Ectodermal cell (in vitro differentiated cells): ENCODE measurements at regions not wholly inside any gene's neighbourhood (a gene's known extent, or its start where the extent isn't known, plus 50 kb on each side); places are given as distances from the start of the nearest gene placed in this dataset.
A peak's percentile ranks its signal among the peaks of the same experiment; 100 is the strongest.

Experiments used
- H3K27ac ChIP-seq: 2 replicates; pipeline ENCODE4 v1.7.0; 2013; ENCODE audit warnings: mild to moderate bottlenecking, low read depth, low read length; ENCODE audit not compliant: insufficient read depth, poor library complexity, severe bottlenecking
- H3K27me3 ChIP-seq: 2 replicates; pipeline ENCODE4 v1.7.0; 2013; ENCODE audit warnings: mild to moderate bottlenecking, low read length; ENCODE audit not compliant: insufficient read depth, control insufficient read depth, poor library complexity, severe bottlenecking
- H3K36me3 ChIP-seq: one replicate; pipeline ENCODE4 v1.7.0; 2013; ENCODE audit warnings: low read length; ENCODE audit not compliant: control insufficient read depth, insufficient read depth
- H3K4me1 ChIP-seq: one replicate; pipeline ENCODE4 v1.7.0; 2013; ENCODE audit warnings: low read length; ENCODE audit not compliant: control insufficient read depth, insufficient read depth
- H3K4me3 ChIP-seq: 2 replicates; pipeline ENCODE4 v1.7.0; 2013; ENCODE audit warnings: low read depth, low read length, control low read depth; ENCODE audit not compliant: insufficient read depth
- H3K9me3 ChIP-seq: 2 replicates; pipeline ENCODE4 v1.7.0; 2013; ENCODE audit warnings: mild to moderate bottlenecking, low read length, moderate library complexity; ENCODE audit not compliant: control insufficient read depth
- WGBS, 2 experiments: methylation state at CpG; one replicate each; pipeline ENCODE4 v1.1.7; 2013; ENCODE audit warnings: missing lambda C conversion rate in 2 of 2; 5-methylcytosine and 5-hydroxymethylcytosine counted together

DNA sequence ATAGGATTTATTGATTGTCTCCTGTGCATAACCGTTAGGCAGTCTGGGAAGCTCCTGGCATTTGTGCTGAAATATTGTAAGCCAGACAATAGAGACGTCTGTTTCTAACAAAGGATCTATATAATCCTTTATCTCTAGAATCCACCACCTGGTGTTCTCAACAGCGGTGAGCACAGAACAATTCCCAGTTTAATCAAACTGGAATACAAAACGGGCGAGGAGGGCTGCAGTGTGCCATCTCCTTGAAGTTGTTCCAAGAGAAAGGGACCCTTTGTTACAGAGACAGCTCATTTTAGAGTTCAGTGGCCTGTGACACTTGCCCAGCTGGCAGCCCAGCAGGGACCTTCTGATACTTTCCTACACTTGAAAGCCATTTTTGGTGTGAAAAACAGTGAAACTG is 162.8 kb upstream of the IVNS1ABP start:
- H3K27ac ChIP-seq, result peak overlapping the region; percentile 18
- H3K4me3 ChIP-seq, result no peak overlapping the region
- no peaks in the 10 kb centered on the region for H3K36me3 ChIP-seq
- peaks cover 16% of the 10 kb centered on the region for H3K4me1 ChIP-seq
- no peaks in the 10 kb centered on the region for H3K9me3 ChIP-seq
- H3K27me3 ChIP-seq, result no peaks in the 10 kb centered on the region
- 2 to 10% methylated on average over 5 of the region's 5 CpGs for WGBS, 2 experiments

GRCh38 chr1:185478877-185479276 is 161.8 kb upstream of the IVNS1ABP start:
- WGBS, 2 experiments, result 88 to 93% methylated on average over 3 of the region's 3 CpGs
- Histone ChIP-seq H3K4me3 (no peak overlapping the region), H3K4me1 (peaks cover 8% of the 10 kb centered on the region), H3K9me3 (no peaks in the 10 kb centered on the region), H3K27me3 (no peaks in the 10 kb centered on the region), H3K27ac (no peak overlapping the region), H3K36me3 (no peaks in the 10 kb centered on the region)

GRCh38 chr1:185477638-185478580 is 160.9 kb upstream of the IVNS1ABP start:
- H3K36me3 ChIP-seq, result no peaks in the 10 kb centered on the region
- peaks cover 3% of the 10 kb centered on the region for H3K4me1 ChIP-seq
- no peaks in the 10 kb centered on the region for H3K27me3 ChIP-seq
- H3K9me3 ChIP-seq, result no peaks in the 10 kb centered on the region
- no peak overlapping the region for H3K27ac ChIP-seq
- 86 to 91% methylated on average over 6 of the region's 6 CpGs for WGBS, 2 experiments
- H3K4me3 ChIP-seq, result no peak overlapping the region

DNA sequence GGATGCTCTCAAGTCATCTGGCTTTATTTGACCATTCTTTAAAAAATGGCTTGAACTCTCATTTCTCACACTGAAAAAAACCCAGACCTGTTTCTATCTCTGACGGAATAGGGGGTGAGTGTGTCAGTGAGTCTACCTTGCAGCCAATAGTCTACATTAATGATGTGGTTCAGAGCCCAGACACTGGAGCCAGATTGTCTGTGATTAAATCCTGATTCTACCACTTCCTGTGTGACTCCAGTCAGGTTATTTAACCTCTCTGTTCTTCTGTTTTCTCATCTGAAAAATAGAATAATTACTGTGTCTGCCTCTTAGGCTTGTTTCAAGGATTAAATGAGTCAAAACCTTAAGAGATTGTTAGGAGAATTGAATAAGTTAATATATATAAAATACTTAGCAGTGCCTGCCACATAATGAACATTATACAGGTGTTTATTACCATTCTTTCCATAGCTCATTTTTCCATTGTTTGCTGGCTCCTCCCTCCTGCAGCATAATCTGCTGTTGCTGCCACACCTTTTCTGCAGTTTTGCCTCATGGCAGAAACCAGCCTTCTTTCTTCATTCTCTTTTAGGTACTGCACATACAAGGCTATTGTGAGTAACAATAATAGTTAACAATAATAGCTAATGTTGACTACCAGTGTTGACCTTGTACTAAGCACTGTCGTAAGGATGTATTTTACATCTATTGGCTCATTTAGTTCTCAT is 157.6 kb upstream of the IVNS1ABP start:
- Histone ChIP-seq H3K36me3 (no peaks in the 10 kb centered on the region), H3K4me1 (peaks cover 3% of the 10 kb centered on the region), H3K27me3 (no peaks in the 10 kb centered on the region), H3K27ac (no peak overlapping the region), H3K4me3 (no peak overlapping the region), H3K9me3 (no peaks in the 10 kb centered on the region)
- 96 to 100% methylated on average over 1 to 2 of the region's 2 CpGs for WGBS, 2 experiments

DNA sequence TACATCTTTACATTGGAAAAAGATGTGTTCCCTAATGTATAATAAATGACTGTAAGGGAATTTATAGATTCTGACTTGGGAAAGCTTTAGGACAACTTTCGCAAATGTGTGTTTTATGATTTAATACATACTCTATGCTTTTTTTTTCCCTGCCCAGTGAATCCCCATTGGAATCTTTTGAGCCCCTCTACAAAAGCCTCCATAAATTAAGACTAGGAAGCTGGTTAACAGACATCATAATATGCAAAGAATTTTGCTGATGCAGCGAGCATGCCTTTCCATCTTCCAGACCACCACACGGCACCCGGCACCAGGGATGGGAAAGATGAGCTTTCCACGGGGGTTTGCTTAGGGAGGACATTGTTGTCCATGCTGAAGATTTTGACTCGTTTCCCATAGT is 156.1 kb upstream of the IVNS1ABP start:
- Histone ChIP-seq H3K27ac (no peak overlapping the region), H3K4me1 (no peaks in the 10 kb centered on the region)
- WGBS, 2 experiments, result 96% methylated on average over 5 of the region's 6 CpGs

DNA sequence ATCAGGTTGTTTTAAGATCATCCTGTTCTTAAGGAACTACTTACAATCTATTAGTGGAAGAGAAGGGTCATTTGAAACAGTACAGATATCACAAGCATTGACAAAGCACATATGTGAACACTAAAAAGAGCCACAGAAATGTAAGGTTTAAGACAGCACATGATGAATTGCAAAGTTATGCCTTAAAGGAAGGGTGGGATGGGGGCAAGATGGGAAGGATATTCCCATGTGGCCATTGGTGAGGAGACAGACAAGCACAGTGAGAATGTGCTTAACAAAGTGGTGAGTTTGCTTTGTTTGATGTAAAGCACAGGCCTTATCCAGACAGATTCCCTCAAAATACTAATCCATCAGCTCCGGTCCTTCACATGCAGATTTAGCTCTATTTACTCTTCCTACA is 151.6 kb upstream of the IVNS1ABP start:
- no peaks in the 10 kb centered on the region for H3K36me3 ChIP-seq
- no peak overlapping the region for H3K27ac ChIP-seq
- no peaks in the 10 kb centered on the region for H3K9me3 ChIP-seq
- H3K27me3 ChIP-seq, result no peaks in the 10 kb centered on the region
- WGBS, 2 experiments, result 84 to 89% methylated on average over 1 of the region's 1 CpG
- H3K4me3 ChIP-seq, result no peak overlapping the region
- H3K4me1 ChIP-seq, result no peaks in the 10 kb centered on the region

More for the DNA sequence above, 156.1 kb upstream of the IVNS1ABP start:
- Histone ChIP-seq H3K27me3 (no peaks in the 10 kb centered on the region), H3K9me3 (no peaks in the 10 kb centered on the region), H3K36me3 (no peaks in the 10 kb centered on the region), H3K4me3 (no peak overlapping the region)

DNA sequence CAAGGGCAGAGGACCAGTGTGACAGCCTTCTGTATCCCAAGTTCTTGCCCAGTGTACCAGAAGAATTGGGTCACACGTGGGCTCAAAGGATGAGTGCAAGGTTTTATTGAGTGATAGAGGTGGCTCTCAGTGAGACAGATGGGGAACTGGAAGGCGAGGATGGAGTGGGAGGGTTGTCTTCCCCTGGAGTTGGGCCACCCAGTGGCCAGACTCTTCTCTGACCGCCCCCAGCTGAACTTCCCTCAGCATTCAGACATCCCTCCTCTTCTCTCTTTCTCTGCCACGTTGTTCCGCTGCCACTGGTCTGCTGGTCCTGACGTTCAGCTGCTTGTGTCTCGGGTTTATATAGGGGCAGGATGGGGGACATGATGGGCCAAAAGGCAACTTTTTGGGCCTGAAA is 150.1 kb upstream of the IVNS1ABP start:
- Histone ChIP-seq H3K4me1 (no peaks in the 10 kb centered on the region), H3K9me3 (no peaks in the 10 kb centered on the region), H3K27ac (no peak overlapping the region), H3K27me3 (no peaks in the 10 kb centered on the region), H3K4me3 (no peak overlapping the region), H3K36me3 (no peaks in the 10 kb centered on the region)
- WGBS, 2 experiments, result 91 to 93% methylated on average over 7 of the region's 7 CpGs

DNA sequence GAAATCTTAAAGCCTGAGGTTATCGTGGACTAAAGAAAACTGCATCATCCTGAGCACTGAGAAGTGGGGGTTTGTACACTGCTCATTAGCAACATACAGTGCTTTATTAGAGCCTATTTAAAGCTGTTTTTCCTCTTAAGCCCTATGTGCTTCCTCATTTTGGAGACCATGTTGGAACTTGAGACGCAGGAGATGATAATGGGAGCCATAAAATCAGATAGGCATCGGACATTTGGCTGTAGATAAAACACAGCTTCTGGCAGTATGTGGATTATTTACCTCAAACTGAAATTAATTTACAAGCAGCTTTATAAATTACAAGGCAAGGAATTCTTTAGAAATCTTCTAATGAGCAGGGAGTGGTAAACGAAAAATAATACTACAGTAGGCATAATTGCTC is 147.7 kb upstream of the IVNS1ABP start:
- Histone ChIP-seq H3K4me3 (no peak overlapping the region), H3K27me3 (no peaks in the 10 kb centered on the region), H3K9me3 (no peaks in the 10 kb centered on the region), H3K36me3 (no peaks in the 10 kb centered on the region), H3K27ac (no peak overlapping the region), H3K4me1 (no peaks in the 10 kb centered on the region)
- WGBS, 2 experiments, result 93 to 95% methylated on average over 3 of the region's 4 CpGs

- H3K36me3 ChIP-seq, result no peaks in the 10 kb centered on the region
- H3K4me1 ChIP-seq, result no peaks in the 10 kb centered on the region
- H3K4me3 ChIP-seq, result no peak overlapping the region
- H3K27ac ChIP-seq, result no peak overlapping the region
- no peaks in the 10 kb centered on the region for H3K27me3 ChIP-seq
- no peaks in the 10 kb centered on the region for H3K9me3 ChIP-seq
- WGBS, 2 experiments, result 77 to 79% methylated on average over 3 of the region's 3 CpGs
Observed at GRCh38 chr1:185463433-185463832, 146.4 kb upstream of the IVNS1ABP start.

DNA sequence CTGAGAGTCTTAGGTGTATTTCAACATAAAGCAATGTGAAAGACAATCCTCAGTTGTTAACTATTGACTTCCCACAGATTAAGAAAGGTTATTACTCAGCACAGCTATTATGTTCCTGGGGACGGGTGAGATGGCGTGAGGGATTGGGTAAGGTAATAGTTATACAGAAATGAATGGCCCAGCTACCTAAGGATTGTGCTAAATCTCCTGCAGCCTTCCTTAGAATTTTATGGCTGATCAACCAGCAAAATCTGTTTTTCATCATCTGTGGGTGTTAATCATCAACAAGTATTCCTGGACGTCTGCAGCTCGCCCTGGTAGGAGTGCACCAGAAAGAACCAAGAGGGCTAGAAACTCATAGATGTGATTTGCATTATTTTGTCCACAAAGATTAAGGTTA is 146.0 kb upstream of the IVNS1ABP start:
- Histone ChIP-seq H3K4me1 (no peaks in the 10 kb centered on the region), H3K27ac (no peak overlapping the region)

More for the DNA sequence above, 146.0 kb upstream of the IVNS1ABP start:
- Histone ChIP-seq H3K27me3 (no peaks in the 10 kb centered on the region), H3K36me3 (no peaks in the 10 kb centered on the region), H3K4me3 (no peak overlapping the region), H3K9me3 (no peaks in the 10 kb centered on the region)
- 92 to 96% methylated on average over 4 of the region's 4 CpGs for WGBS, 2 experiments
